B cell (primary cell): ENCODE measurements at regions not wholly inside any gene's neighbourhood (a gene's known extent, or its start where the extent isn't known, plus 50 kb on each side); places are given as distances from the start of the nearest gene placed in this dataset.
"Not testable (repeated sequence)": the region's sequence is repeated elsewhere in the genome, so short reads cannot be mapped to it uniquely, and the experiment has no call there.

Source experiments
- ATAC-seq: fragments of 200-7000 bp; cut with Tn5 transposase; one replicate; pipeline ENCODE4 v1.10.0; 2021; ENCODE audit warnings: low read depth, mild to moderate bottlenecking, moderate number of reproducible peaks, moderate library complexity
- CTCF ChIA-PET: fragments of 350-600 bp; sonication (Branson Sonifier 250); formaldehyde crosslinking; loops from one replicate; lab custom pipeline; 2021; ENCODE audit warnings: antibody characterized with exemption, inconsistent platforms; lab: Charles Lee
- POLR2A ChIA-PET: fragments of 350-600 bp; sonication (Branson Sonifier 250); formaldehyde crosslinking; loops from one replicate; lab custom pipeline; 2021; ENCODE audit warnings: antibody characterized with exemption; lab: Charles Lee
- DNase-seq: peaks from one replicate; pipeline ENCODE4 v3.0.0; 2013
- H2AFZ ChIP-seq: 2 replicates; pipeline ENCODE4 v1.6.1; 2012; ENCODE audit warnings: mild to moderate bottlenecking, low read depth, low read length; ENCODE audit not compliant: insufficient read depth, poor library complexity, severe bottlenecking
- H3K27ac ChIP-seq, 2 donors: 1 replicate in 1 of 2; 2 replicates in 1 of 2; pipeline ENCODE4 v1.5.1; 2012 to 2013; ENCODE audit warnings: low read length in 2 of 2, mild to moderate bottlenecking in 2 of 2, moderate library complexity in 1 of 2
- H3K27me3 ChIP-seq, 4 experiments: fragments of 200-600 bp in 1 of 4; sonication (generic) in 1 of 4; replicated peaks in 1 of 4; 1 replicate in 2 of 4; 2 replicates in 2 of 4; pipeline versions ENCODE4 v1.6.1 to v1.7.0; 2013 to 2016; ENCODE audit warnings: low read length in 3 of 4, mild to moderate bottlenecking in 2 of 4, mixed read lengths in 1 of 4, moderate library complexity in 1 of 4; ENCODE audit not compliant: insufficient read depth in 4 of 4, control insufficient read depth in 3 of 4; ENCODE audit errors: control extremely low read depth in 1 of 4
- H3K36me3 ChIP-seq, 2 experiments: replicated peaks in 1 of 2; 1 replicate in 1 of 2; 2 replicates in 1 of 2; pipeline versions ENCODE4 v1.6.1 to v1.7.1; 2013; ENCODE audit warnings: low read length in 1 of 2; ENCODE audit not compliant: insufficient read depth in 2 of 2, control insufficient read depth in 1 of 2; ENCODE audit errors: control extremely low read depth in 1 of 2, extremely low read depth in 1 of 2
- H3K4me1 ChIP-seq, 2 donors: fragments of 200-600 bp in 1 of 2; sonication (generic) in 1 of 2; 1 replicate in 1 of 2; 2 replicates in 1 of 2; pipeline versions ENCODE4 v1.5.1 to v1.6.1; 2013 to 2017; ENCODE audit warnings: low read length in 2 of 2; ENCODE audit not compliant: control insufficient read depth in 2 of 2, insufficient read depth in 2 of 2
- H3K4me2 ChIP-seq: replicated peaks from 2 replicates; pipeline ENCODE3; 2012; ENCODE audit warnings: mild to moderate bottlenecking, low read depth, low read length; ENCODE audit not compliant: poor library complexity, severe bottlenecking
- H3K4me3 ChIP-seq, 5 experiments: fragments of 200-600 bp in 1 of 5; sonication (generic) in 1 of 5; 1 replicate in 3 of 5; 2 replicates in 2 of 5; pipeline versions ENCODE4 v1.5.1 to v1.7.0; 2011 to 2016; ENCODE audit warnings: low read length in 4 of 5, mild to moderate bottlenecking in 4 of 5, low read depth in 2 of 5, control low read depth in 1 of 5, moderate library complexity in 1 of 5; ENCODE audit not compliant: insufficient read depth in 1 of 5; ENCODE audit errors: control extremely low read depth in 1 of 5, extremely low read depth in 1 of 5
- H3K79me2 ChIP-seq: fragments of 200-600 bp; sonication (generic); one replicate; pipeline ENCODE4 v1.6.0; 2016; ENCODE audit warnings: low read length; ENCODE audit not compliant: control insufficient read depth, insufficient read depth
- H3K9ac ChIP-seq: fragments of 200-600 bp; sonication (generic); 2 replicates; pipeline ENCODE4 v1.6.1; 2017; ENCODE audit warnings: mild to moderate bottlenecking, low read length, moderate library complexity
- H3K9me3 ChIP-seq, 3 donors: one replicate each; pipeline versions ENCODE4 v1.6.1 to v1.7.1; 2013; ENCODE audit warnings: low read length in 2 of 3; ENCODE audit not compliant: control insufficient read depth in 2 of 3, insufficient read depth in 1 of 3; ENCODE audit errors: control extremely low read depth in 1 of 3
- H4K20me1 ChIP-seq: 2 replicates; pipeline ENCODE4 v1.6.0; 2012; ENCODE audit warnings: mild to moderate bottlenecking, low read length; ENCODE audit not compliant: insufficient read depth, control insufficient read depth, poor library complexity, severe bottlenecking
- H3K27ac Mint-ChIP-seq: one replicate; pipeline ENCODE4 v1.8.0; 2021; ENCODE audit warnings: mixed read lengths
- H3K27me3 Mint-ChIP-seq: one replicate; pipeline ENCODE4 v1.8.0; 2021; ENCODE audit warnings: mixed read lengths
- H3K4me1 Mint-ChIP-seq: one replicate; pipeline ENCODE4 v1.8.0; 2021; ENCODE audit warnings: mixed read lengths
- H3K4me3 Mint-ChIP-seq: one replicate; pipeline ENCODE4 v1.8.0; 2021; ENCODE audit warnings: mixed read lengths
- H3K9me3 Mint-ChIP-seq: one replicate; pipeline ENCODE4 v1.8.0; 2022; ENCODE audit warnings: mixed read lengths; ENCODE audit not compliant: insufficient read depth
- CTCF ChIP-seq: fragments of 200-600 bp; IDR thresholded peaks from one replicate; pipeline ENCODE4 v1.8.0; 2022; ENCODE audit warnings: antibody characterized with exemption, mild to moderate bottlenecking
- EZH2 ChIP-seq: IDR thresholded peaks from 2 replicates; pipeline ENCODE4 v1.6.1; 2012; ENCODE audit warnings: borderline replicate concordance, low read depth, mild to moderate bottlenecking, moderate library complexity, low read length; ENCODE audit not compliant: insufficient read depth, poor library complexity, severe bottlenecking
- WGBS: methylation state at CpG from one replicate; pipeline ENCODE4 v1.1.5; 2013; ENCODE audit warnings: missing lambda C conversion rate; ENCODE audit not compliant: insufficient coverage; 5-methylcytosine and 5-hydroxymethylcytosine counted together
- intact Hi-C: fragments of 100-400 bp; cut with micrococcal nuclease; formaldehyde crosslinking; loops from one replicate; pipeline ENCODE4 v1.10.0; 2022

DNA sequence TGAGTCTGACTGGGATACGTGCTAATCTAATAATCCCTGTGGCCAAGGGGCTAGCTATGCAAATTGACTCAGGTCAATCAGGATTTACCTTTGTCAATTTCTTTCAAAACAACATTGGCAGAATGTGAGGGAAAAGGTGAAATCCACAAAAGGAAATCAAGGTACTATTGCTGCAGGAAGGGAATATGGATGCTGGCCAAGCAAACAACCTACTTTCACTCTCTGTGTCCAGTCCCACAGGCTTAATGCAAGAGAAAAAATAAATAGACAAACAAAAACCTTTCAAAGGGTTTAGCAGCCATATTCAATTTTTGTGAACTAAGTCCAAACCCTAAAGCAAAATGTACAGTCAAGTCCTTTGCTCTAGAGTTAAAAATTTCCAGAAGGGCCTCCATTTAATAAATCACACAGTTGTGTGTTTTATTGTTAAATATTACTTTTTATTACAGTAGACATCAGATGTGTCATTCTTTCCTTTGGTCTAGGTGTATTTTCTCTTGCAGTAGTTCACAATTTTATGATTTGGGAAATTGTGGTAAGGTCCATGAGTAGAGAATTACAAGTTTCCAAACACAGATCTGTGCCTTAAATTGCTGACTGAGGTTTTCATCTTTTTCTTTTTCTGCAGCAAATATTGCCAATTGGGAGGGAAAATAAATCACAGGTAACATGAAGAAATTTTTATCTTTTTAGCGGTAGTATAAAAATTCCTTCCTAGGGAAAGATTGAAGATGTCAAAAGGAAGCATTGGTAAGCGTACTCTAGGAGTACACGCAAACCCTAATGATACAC lies 309.1 kb downstream of the DMAC1 start:
- no CpG with 5 or more reads among the region's 4 CpGs for WGBS
- Mint-ChIP-seq H3K9me3 (no peaks in the 10 kb centered on the region), H3K4me1 (no peaks in the 10 kb centered on the region), H3K27me3 (no peaks in the 10 kb centered on the region), H3K27ac (no peak overlapping the region), H3K4me3 (no peak overlapping the region)
- H3K4me3 ChIP-seq, result no peak overlapping the region
- no peaks in the 10 kb centered on the region for H3K4me1 ChIP-seq
- no peaks in the 10 kb centered on the region for H3K27me3 ChIP-seq
- TF ChIP-seq EZH2 (no peak), CTCF (no peak)
- POLR2A ChIA-PET, result no interaction called here
- no peaks in the 10 kb centered on the region for H4K20me1 ChIP-seq
- ATAC-seq (no peak), DNase-seq (no peak)
- no peaks in the 10 kb centered on the region for H3K79me2 ChIP-seq
- no peak overlapping the region for H3K27ac ChIP-seq
- no peak overlapping the region for H3K9ac ChIP-seq
- intact Hi-C loops, result no loop called here
- no peak overlapping the region for H2AFZ ChIP-seq
- CTCF ChIA-PET, result no interaction called here
- no peaks in the 10 kb centered on the region for H3K9me3 ChIP-seq
- no peak overlapping the region for H3K4me2 ChIP-seq
- H3K36me3 ChIP-seq, result no peaks in the 10 kb centered on the region

- no peak for DNase-seq
- intact Hi-C loops, result no loop called here
- no peak overlapping the region for H3K4me2 ChIP-seq
- no peak overlapping the region for H3K27ac ChIP-seq
- ChIA-PET POLR2A (no interaction called here), CTCF (no interaction called here)
- no peaks in the 10 kb centered on the region for H3K36me3 ChIP-seq
- H2AFZ ChIP-seq, result no peak overlapping the region
- H3K27me3 ChIP-seq, result no peaks in the 10 kb centered on the region
- no peaks in the 10 kb centered on the region for H4K20me1 ChIP-seq
- WGBS, result 100% methylated on average over 2 of the region's 2 CpGs
- H3K9ac ChIP-seq, result no peak overlapping the region
- TF ChIP-seq CTCF (no peak), EZH2 (no peak)
- H3K4me3 Mint-ChIP-seq, result no peak overlapping the region
- no peaks in the 10 kb centered on the region for H3K9me3 Mint-ChIP-seq
- H3K9me3 ChIP-seq, result no peaks in the 10 kb centered on the region
- no peak overlapping the region for H3K27ac Mint-ChIP-seq
- no peaks in the 10 kb centered on the region for H3K79me2 ChIP-seq
- ATAC-seq, result no peak
- H3K4me3 ChIP-seq, result no peak overlapping the region
- H3K27me3 Mint-ChIP-seq, result no peaks in the 10 kb centered on the region
- no peaks in the 10 kb centered on the region for H3K4me1 ChIP-seq
- H3K4me1 Mint-ChIP-seq, result no peaks in the 10 kb centered on the region
Measured at GRCh38 chr9:7489036-7489435, 310.5 kb downstream of the DMAC1 start.

DNA sequence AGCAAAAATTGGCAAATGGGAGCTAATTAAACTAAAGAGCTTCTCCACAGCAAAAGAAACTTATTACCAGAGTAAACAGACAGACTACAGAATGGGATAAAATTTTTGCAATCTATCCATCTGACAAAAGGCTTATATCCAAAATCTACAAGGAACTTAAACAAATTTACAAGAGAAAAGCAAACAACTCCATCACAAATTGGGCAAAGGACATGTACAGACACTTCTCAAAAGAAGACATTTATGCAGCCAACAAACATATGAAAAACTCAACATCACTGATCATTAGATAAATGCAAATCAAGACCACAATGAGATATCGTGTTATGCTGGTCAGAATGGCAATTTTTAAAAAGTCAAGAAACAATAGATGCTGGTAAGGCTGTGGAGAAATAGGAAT lies 315.6 kb downstream of the DMAC1 start:
- ATAC-seq, H3K9me3 ChIP-seq, H3K27me3 Mint-ChIP-seq, H3K4me1 ChIP-seq, H4K20me1 ChIP-seq, H3K4me3 ChIP-seq, H2AFZ ChIP-seq, H3K9me3 Mint-ChIP-seq, H3K9ac ChIP-seq, H3K79me2 ChIP-seq, intact Hi-C loops, H3K4me1 Mint-ChIP-seq, H3K4me3 Mint-ChIP-seq, H3K27ac ChIP-seq, CTCF ChIA-PET, H3K27me3 ChIP-seq, H3K36me3 ChIP-seq, H3K4me2 ChIP-seq, H3K27ac Mint-ChIP-seq, POLR2A ChIA-PET, DNase-seq: not testable (repeated sequence)
- no CpG with 5 or more reads among the region's 1 CpG for WGBS
